ENCODE measurements at regions not wholly inside any gene's neighbourhood (a gene's known extent, or its start where the extent isn't known, plus 50 kb on each side); places are given as distances from the start of the nearest gene placed in this dataset.

DNA sequence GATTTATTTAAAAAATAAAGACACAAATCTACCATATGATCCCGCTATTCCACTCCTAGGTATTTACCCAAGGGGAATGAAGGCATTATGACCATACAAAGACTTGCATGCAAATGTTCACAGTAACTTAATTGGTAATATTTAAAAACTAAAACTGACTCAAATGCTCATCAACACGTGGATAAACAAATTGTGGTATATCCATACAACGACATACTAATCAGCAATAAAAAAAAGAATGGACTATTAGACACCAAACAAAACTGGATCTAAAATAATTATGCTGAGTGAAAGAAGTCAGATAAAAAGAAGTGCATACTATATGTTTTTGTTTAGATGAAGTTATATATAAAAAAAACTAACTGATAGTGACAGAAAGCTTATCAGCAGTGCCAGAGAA is 428.3 kb downstream of the ZEB2 start:
- Histone ChIP-seq H3K9me3 (ENCODE audit: low read length) (no peaks in the 10 kb centered on the region; the same call in 1 of the 2 replicates), H3K36me3 (ENCODE audit: insufficient read depth, low read length) (no peaks in the 10 kb centered on the region), H3K4me2 (ENCODE audit: low read depth, low read length, poor library complexity, severe bottlenecking) (no peak overlapping the region), H2AFZ (ENCODE audit: low read length) (no peak overlapping the region), H3K79me2 (ENCODE audit: low read length) (peaks cover 5% of the 10 kb centered on the region; the same call in 1 of the 2 replicates), H3K4me3 (ENCODE audit: low read length) (no peak overlapping the region), H3K4me1 (ENCODE audit: low read length) (peaks cover 7% of the 10 kb centered on the region), H3K27me3 (ENCODE audit: low read length) (no peaks in the 10 kb centered on the region), H3K27ac (ENCODE audit: low read length) (no peak overlapping the region), H4K20me1 (ENCODE audit: insufficient read depth, low read depth, low read length) (no peaks in the 10 kb centered on the region), H3K9me2 (replicated peaks; ENCODE audit: insufficient read depth, low read length) (no peaks in the 10 kb centered on the region), H3K9ac (ENCODE audit: low read length) (no peak overlapping the region)
- no peak for DNase-seq

DNA sequence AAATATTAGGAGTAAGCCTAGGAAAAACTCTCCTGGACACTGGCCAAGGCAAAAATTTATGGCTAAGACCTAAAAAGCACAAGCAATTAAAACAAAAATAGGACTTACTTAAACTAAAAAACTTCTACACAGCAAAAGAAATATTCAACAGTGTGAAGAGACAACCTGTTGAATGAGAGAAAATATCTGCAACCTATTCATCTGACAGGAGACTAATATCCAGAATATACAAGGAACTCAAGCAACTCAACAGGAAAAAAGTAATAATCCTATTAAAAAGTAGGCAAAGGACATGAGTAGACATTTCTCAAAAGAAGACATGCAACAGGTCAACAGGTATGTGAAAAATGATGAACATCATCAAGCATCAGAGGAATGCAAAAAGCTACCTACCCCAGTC is 431.1 kb downstream of the ZEB2 start:
- Histone ChIP-seq H2AFZ (ENCODE audit: low read length) (no peak overlapping the region), H3K4me1 (ENCODE audit: low read length) (peaks cover 7% of the 10 kb centered on the region), H3K9me3 (ENCODE audit: low read length) (no peaks in the 10 kb centered on the region), H3K9ac (ENCODE audit: low read length) (no peak overlapping the region), H3K27me3 (ENCODE audit: low read length) (no peaks in the 10 kb centered on the region), H3K27ac (ENCODE audit: low read length) (no peak overlapping the region), H3K4me3 (ENCODE audit: low read length) (no peak overlapping the region), H3K9me2 (replicated peaks; ENCODE audit: insufficient read depth, low read length) (no peaks in the 10 kb centered on the region), H3K79me2 (ENCODE audit: low read length) (peaks cover 5% of the 10 kb centered on the region; the same call in 1 of the 2 replicates), H3K36me3 (ENCODE audit: insufficient read depth, low read length) (no peaks in the 10 kb centered on the region), H3K4me2 (ENCODE audit: low read depth, low read length, poor library complexity, severe bottlenecking) (no peak overlapping the region), H4K20me1 (ENCODE audit: insufficient read depth, low read depth, low read length) (no peaks in the 10 kb centered on the region)
- no peak for DNase-seq

- no peaks in the 10 kb centered on the region for H3K9me3 ChIP-seq (ENCODE audit: low read length)
- DNase-seq: no peak
- no peaks in the 10 kb centered on the region for H3K9me2 ChIP-seq (replicated peaks; ENCODE audit: insufficient read depth, low read length)
- peaks cover 7% of the 10 kb centered on the region for H3K4me1 ChIP-seq (ENCODE audit: low read length)
- no peak overlapping the region for H2AFZ ChIP-seq (ENCODE audit: low read length)
- H3K9ac ChIP-seq (ENCODE audit: low read length): no peak overlapping the region
- no peaks in the 10 kb centered on the region for H3K36me3 ChIP-seq (ENCODE audit: insufficient read depth, low read length)
- no peaks in the 10 kb centered on the region for H3K27me3 ChIP-seq (ENCODE audit: low read length)
- H3K79me2 ChIP-seq (ENCODE audit: low read length): peaks cover 5% of the 10 kb centered on the region; the same call in 1 of the 2 replicates
- H3K4me3 ChIP-seq (ENCODE audit: low read length): no peak overlapping the region
- H3K27ac ChIP-seq (ENCODE audit: low read length): no peak overlapping the region
- no peaks in the 10 kb centered on the region for H4K20me1 ChIP-seq (ENCODE audit: insufficient read depth, low read depth, low read length)
- H3K4me2 ChIP-seq (ENCODE audit: low read depth, low read length, poor library complexity, severe bottlenecking): no peak overlapping the region
Observed at GRCh38 chr2:144086965-144087364, 433.0 kb downstream of the ZEB2 start.

DNA sequence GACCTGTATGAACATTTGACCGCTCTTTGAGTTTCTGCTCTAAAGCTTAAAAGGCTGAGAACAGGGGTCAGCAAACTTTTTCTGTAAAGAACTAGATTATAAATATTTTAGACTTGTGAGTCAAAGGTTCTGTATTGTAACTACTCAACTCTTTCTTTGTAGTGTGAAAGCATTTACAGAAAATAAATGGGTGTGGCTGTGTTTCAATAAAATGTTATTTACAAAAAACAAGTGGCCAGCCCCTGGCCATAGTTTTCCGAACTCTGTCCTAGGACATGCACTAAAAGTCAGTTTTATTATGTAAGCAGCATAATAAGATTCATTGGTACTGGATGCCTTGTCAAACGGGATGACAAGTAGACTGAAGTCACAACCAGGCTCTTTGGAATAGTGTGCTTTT is 434.9 kb downstream of the ZEB2 start:
- Histone ChIP-seq H3K9ac (ENCODE audit: low read length) (no peak overlapping the region), H3K4me2 (ENCODE audit: low read depth, low read length, poor library complexity, severe bottlenecking) (no peak overlapping the region), H3K9me2 (replicated peaks; ENCODE audit: insufficient read depth, low read length) (no peaks in the 10 kb centered on the region), H3K9me3 (ENCODE audit: low read length) (no peaks in the 10 kb centered on the region), H4K20me1 (ENCODE audit: insufficient read depth, low read depth, low read length) (no peaks in the 10 kb centered on the region), H3K4me1 (ENCODE audit: low read length) (peaks cover 7% of the 10 kb centered on the region), H2AFZ (ENCODE audit: low read length) (no peak overlapping the region), H3K27ac (ENCODE audit: low read length) (no peak overlapping the region), H3K79me2 (ENCODE audit: low read length) (peaks cover 5% of the 10 kb centered on the region; the same call in 1 of the 2 replicates), H3K36me3 (ENCODE audit: insufficient read depth, low read length) (no peaks in the 10 kb centered on the region), H3K27me3 (ENCODE audit: low read length) (no peaks in the 10 kb centered on the region), H3K4me3 (ENCODE audit: low read length) (no peak overlapping the region)
- DNase-seq: no peak

DNA sequence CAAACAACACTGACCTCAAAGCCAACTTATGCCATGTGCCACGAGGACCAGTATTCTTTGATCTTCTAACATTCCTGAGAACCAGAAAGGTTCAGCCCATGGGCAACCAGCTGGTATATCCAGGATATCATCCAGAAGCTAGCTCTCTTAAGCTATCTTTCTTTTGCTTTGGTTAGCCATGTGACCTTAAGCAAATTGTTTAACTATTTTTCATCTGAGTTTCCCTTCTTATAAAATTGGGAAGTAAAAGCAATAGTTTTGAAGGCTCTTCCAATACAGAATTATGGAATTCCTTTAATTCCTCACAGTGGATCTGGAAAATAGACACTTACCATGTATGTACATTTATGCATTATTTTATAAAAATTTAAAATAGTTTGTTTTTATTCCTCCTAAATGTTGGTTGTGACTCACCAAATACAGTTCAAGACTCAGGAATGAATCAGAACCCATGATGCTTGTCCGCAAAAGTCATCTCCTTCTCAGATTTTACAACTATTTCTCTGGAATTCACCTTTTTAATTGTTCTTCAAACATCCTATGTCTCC is 435.7 kb downstream of the ZEB2 start:
- Histone ChIP-seq H3K79me2 (ENCODE audit: low read length) (peaks cover 5% of the 10 kb centered on the region; the same call in 1 of the 2 replicates), H4K20me1 (ENCODE audit: insufficient read depth, low read depth, low read length) (no peaks in the 10 kb centered on the region), H3K27me3 (ENCODE audit: low read length) (no peaks in the 10 kb centered on the region), H3K9me3 (ENCODE audit: low read length) (no peaks in the 10 kb centered on the region), H3K9me2 (replicated peaks; ENCODE audit: insufficient read depth, low read length) (no peaks in the 10 kb centered on the region), H3K9ac (ENCODE audit: low read length) (no peak overlapping the region), H3K4me1 (ENCODE audit: low read length) (peaks cover 7% of the 10 kb centered on the region), H3K4me2 (ENCODE audit: low read depth, low read length, poor library complexity, severe bottlenecking) (no peak overlapping the region), H3K4me3 (ENCODE audit: low read length) (no peak overlapping the region), H2AFZ (ENCODE audit: low read length) (no peak overlapping the region), H3K36me3 (ENCODE audit: insufficient read depth, low read length) (no peaks in the 10 kb centered on the region), H3K27ac (ENCODE audit: low read length) (no peak overlapping the region)
- DNase-seq: no peak

- Histone ChIP-seq H3K4me1 (ENCODE audit: low read length) (peaks cover 10% of the 10 kb centered on the region), H3K27me3 (ENCODE audit: low read length) (no peaks in the 10 kb centered on the region), H3K79me2 (ENCODE audit: low read length) (peaks cover 6% of the 10 kb centered on the region; the same call in 1 of the 2 replicates)
Observed at GRCh38 chr2:144083211-144083610, 436.7 kb downstream of the ZEB2 start.

GRCh38 chr2:144082777-144083176 is 437.1 kb downstream of the ZEB2 start:
- Histone ChIP-seq H3K36me3 (ENCODE audit: insufficient read depth, low read length) (no peaks in the 10 kb centered on the region), H3K27me3 (ENCODE audit: low read length) (no peaks in the 10 kb centered on the region), H3K4me1 (ENCODE audit: low read length) (peaks cover 11% of the 10 kb centered on the region), H3K79me2 (ENCODE audit: low read length) (peaks cover 5% of the 10 kb centered on the region; the same call in 1 of the 2 replicates), H2AFZ (ENCODE audit: low read length) (no peak overlapping the region), H3K4me2 (ENCODE audit: low read depth, low read length, poor library complexity, severe bottlenecking) (no peak overlapping the region), H3K9me2 (replicated peaks; ENCODE audit: insufficient read depth, low read length) (no peaks in the 10 kb centered on the region), H3K27ac (ENCODE audit: low read length) (no peak overlapping the region), H3K9me3 (ENCODE audit: low read length) (no peaks in the 10 kb centered on the region), H4K20me1 (ENCODE audit: insufficient read depth, low read depth, low read length) (no peaks in the 10 kb centered on the region), H3K9ac (ENCODE audit: low read length) (no peak overlapping the region), H3K4me3 (ENCODE audit: low read length) (no peak overlapping the region)
- DNase-seq: no peak

More at GRCh38 chr2:144083211-144083610, 436.7 kb downstream of the ZEB2 start:
- no peak overlapping the region for H2AFZ ChIP-seq (ENCODE audit: low read length)
- no peak overlapping the region for H3K4me2 ChIP-seq (ENCODE audit: low read depth, low read length, poor library complexity, severe bottlenecking)
- H3K9me2 ChIP-seq (replicated peaks; ENCODE audit: insufficient read depth, low read length): no peaks in the 10 kb centered on the region
- no peak overlapping the region for H3K9ac ChIP-seq (ENCODE audit: low read length)
- no peak overlapping the region for H3K27ac ChIP-seq (ENCODE audit: low read length)
- H3K36me3 ChIP-seq (ENCODE audit: insufficient read depth, low read length): no peaks in the 10 kb centered on the region
- no peaks in the 10 kb centered on the region for H3K9me3 ChIP-seq (ENCODE audit: low read length)
- no peak overlapping the region for H3K4me3 ChIP-seq (ENCODE audit: low read length)
- no peaks in the 10 kb centered on the region for H4K20me1 ChIP-seq (ENCODE audit: insufficient read depth, low read depth, low read length)
- DNase-seq: no peak

DNA sequence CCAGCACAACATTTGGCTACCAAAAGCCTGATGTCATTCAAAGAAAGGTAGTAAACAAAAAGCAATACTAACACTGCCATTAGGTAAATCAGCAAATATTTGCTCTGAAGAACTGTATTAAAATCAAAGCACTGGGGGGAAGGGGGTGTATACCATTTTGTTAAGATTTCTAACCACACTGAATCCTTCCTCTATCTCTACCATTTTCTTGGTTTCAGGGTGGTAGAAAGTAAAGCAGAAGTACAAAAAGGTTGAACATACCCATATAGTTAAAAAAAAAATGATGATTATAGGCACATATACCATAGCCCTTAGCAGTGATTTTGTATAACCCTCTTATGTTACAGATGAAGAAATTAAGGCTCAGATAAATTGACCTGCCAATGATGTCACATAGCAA is 437.6 kb downstream of the ZEB2 start:
- Histone ChIP-seq H3K4me2 (ENCODE audit: low read depth, low read length, poor library complexity, severe bottlenecking) (no peak overlapping the region), H3K4me3 (ENCODE audit: low read length) (no peak overlapping the region), H3K79me2 (ENCODE audit: low read length) (peaks cover 4% of the 10 kb centered on the region; the same call in 1 of the 2 replicates), H3K27me3 (ENCODE audit: low read length) (no peaks in the 10 kb centered on the region), H3K9ac (ENCODE audit: low read length) (no peak overlapping the region), H4K20me1 (ENCODE audit: insufficient read depth, low read depth, low read length) (no peaks in the 10 kb centered on the region), H3K9me2 (replicated peaks; ENCODE audit: insufficient read depth, low read length) (no peaks in the 10 kb centered on the region), H2AFZ (ENCODE audit: low read length) (no peak overlapping the region), H3K36me3 (ENCODE audit: insufficient read depth, low read length) (no peaks in the 10 kb centered on the region), H3K4me1 (ENCODE audit: low read length) (peaks cover 11% of the 10 kb centered on the region), H3K27ac (ENCODE audit: low read length) (no peak overlapping the region), H3K9me3 (ENCODE audit: low read length) (no peaks in the 10 kb centered on the region)
- no peak for DNase-seq
